ENCODE measurements at regions not wholly inside any gene's neighbourhood (a gene's known extent, or its start where the extent isn't known, plus 50 kb on each side); places are given as distances from the start of the nearest gene placed in this dataset.
"Not testable (repeated sequence)": the region's sequence is repeated elsewhere in the genome, so short reads cannot be mapped to it uniquely, and the experiment has no call there.

- TF ChIP-seq, protein P1, sequence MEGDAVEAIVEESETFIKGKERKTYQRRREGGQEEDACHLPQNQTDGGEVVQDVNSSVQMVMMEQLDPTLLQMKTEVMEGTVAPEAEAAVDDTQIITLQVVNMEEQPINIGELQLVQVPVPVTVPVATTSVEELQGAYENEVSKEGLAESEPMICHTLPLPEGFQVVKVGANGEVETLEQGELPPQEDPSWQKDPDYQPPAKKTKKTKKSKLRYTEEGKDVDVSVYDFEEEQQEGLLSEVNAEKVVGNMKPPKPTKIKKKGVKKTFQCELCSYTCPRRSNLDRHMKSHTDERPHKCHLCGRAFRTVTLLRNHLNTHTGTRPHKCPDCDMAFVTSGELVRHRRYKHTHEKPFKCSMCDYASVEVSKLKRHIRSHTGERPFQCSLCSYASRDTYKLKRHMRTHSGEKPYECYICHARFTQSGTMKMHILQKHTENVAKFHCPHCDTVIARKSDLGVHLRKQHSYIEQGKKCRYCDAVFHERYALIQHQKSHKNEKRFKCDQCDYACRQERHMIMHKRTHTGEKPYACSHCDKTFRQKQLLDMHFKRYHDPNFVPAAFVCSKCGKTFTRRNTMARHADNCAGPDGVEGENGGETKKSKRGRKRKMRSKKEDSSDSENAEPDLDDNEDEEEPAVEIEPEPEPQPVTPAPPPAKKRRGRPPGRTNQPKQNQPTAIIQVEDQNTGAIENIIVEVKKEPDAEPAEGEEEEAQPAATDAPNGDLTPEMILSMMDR (IDR thresholded peaks at IDR 0.05), result peak; percentile 86
- TF ChIP-seq POLR2AphosphoS5 (IDR thresholded peaks at IDR 0.05; ENCODE audit: low read depth, low read length), result not testable (repeated sequence)
Observed at GRCh38 chr20:29764922-29765610, 1492.4 kb upstream of the DEFB115 start.

Measured in Panc1 (cell line).